ENCODE measurements at regions not wholly inside any gene's neighbourhood (a gene's known extent, or its start where the extent isn't known, plus 50 kb on each side); places are given as distances from the start of the nearest gene placed in this dataset.

- TF ChIP-seq CSDC2 (CRISPR knock-in tag; IDR thresholded peaks at IDR 0.05) (no peak), ZC3H10 (CRISPR knock-in tag; IDR thresholded peaks at IDR 0.05) (no peak), RARB (CRISPR knock-in tag; IDR thresholded peaks at IDR 0.05) (no peak), ZFP30 (CRISPR knock-in tag; IDR thresholded peaks at IDR 0.05) (no peak), GLIS3 (CRISPR knock-in tag; IDR thresholded peaks at IDR 0.05) (no peak)
- no peak for ATAC-seq
These were observed 1204.5 kb upstream of the ZEB2 start for GRCh38 chr2:145724311-145724898.

DNA sequence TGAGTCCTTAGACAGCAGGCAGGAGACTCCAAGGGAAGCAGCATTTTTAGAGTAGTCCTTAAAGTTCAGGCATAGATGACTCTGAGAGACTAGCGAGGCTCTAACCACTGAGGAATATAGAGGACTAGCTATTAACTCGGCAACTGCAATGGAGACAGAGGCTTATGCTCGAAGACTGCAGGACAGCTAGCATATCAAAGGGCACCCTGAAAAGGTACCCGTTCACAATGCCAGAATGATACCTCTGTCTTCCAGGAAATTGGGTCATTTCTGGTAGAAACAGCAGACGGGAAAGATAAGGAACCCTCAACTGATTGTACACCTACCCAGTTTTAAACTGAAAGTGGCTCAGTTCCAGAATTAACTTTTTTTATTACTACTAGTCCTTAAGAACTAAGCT is 1204.0 kb upstream of the ZEB2 start:
- no peak for ATAC-seq
- TF ChIP-seq ZFP3 (CRISPR knock-in tag; IDR thresholded peaks at IDR 0.05) (no peak), TOX (CRISPR knock-in tag; IDR thresholded peaks at IDR 0.05; ENCODE audit: borderline replicate concordance) (no peak), ZNF565 (CRISPR knock-in tag; conservative IDR thresholded peaks at IDR 0.05; ENCODE audit: low read depth) (no peak), BACH2 (CRISPR knock-in tag; IDR thresholded peaks at IDR 0.05; ENCODE audit: borderline replicate concordance) (no peak), RARB (CRISPR knock-in tag; IDR thresholded peaks at IDR 0.05) (no peak), ARNTL (CRISPR knock-in tag; IDR thresholded peaks at IDR 0.05; ENCODE audit: borderline replicate concordance, low read depth) (no peak), OSR1 (CRISPR knock-in tag; IDR thresholded peaks at IDR 0.05) (no peak), TSHZ2 (CRISPR knock-in tag; IDR thresholded peaks at IDR 0.05) (no peak), ISL1 (CRISPR knock-in tag; IDR thresholded peaks at IDR 0.05) (no peak), CSDC2 (CRISPR knock-in tag; IDR thresholded peaks at IDR 0.05) (no peak), CREB5 (CRISPR knock-in tag; IDR thresholded peaks at IDR 0.05; ENCODE audit: low read depth) (no peak), ZNF70 (CRISPR knock-in tag; IDR thresholded peaks at IDR 0.05) (no peak), ZC3H10 (CRISPR knock-in tag; IDR thresholded peaks at IDR 0.05) (no peak), GLIS3 (CRISPR knock-in tag; IDR thresholded peaks at IDR 0.05) (no peak), SNAI2 (CRISPR knock-in tag; IDR thresholded peaks at IDR 0.05) (no peak), PPARA (CRISPR knock-in tag; IDR thresholded peaks at IDR 0.05; ENCODE audit: borderline replicate concordance) (no peak), ESRRG (CRISPR knock-in tag; IDR thresholded peaks at IDR 0.05) (no peak)
- TF ChIP-seq, protein P1, sequence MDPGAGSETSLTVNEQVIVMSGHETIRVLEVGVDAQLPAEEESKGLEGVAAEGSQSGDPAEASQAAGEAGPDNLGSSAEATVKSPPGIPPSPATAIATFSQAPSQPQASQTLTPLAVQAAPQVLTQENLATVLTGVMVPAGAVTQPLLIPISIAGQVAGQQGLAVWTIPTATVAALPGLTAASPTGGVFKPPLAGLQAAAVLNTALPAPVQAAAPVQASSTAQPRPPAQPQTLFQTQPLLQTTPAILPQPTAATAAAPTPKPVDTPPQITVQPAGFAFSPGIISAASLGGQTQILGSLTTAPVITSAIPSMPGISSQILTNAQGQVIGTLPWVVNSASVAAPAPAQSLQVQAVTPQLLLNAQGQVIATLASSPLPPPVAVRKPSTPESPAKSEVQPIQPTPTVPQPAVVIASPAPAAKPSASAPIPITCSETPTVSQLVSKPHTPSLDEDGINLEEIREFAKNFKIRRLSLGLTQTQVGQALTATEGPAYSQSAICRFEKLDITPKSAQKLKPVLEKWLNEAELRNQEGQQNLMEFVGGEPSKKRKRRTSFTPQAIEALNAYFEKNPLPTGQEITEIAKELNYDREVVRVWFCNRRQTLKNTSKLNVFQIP (CRISPR knock-in tag; IDR thresholded peaks at IDR 0.05; ENCODE audit: borderline replicate concordance, low read depth): no peak
- TF ChIP-seq, protein P2, sequence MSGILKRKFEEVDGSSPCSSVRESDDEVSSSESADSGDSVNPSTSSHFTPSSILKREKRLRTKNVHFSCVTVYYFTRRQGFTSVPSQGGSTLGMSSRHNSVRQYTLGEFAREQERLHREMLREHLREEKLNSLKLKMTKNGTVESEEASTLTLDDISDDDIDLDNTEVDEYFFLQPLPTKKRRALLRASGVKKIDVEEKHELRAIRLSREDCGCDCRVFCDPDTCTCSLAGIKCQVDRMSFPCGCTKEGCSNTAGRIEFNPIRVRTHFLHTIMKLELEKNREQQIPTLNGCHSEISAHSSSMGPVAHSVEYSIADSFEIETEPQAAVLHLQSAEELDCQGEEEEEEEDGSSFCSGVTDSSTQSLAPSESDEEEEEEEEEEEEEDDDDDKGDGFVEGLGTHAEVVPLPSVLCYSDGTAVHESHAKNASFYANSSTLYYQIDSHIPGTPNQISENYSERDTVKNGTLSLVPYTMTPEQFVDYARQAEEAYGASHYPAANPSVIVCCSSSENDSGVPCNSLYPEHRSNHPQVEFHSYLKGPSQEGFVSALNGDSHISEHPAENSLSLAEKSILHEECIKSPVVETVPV (CRISPR knock-in tag; IDR thresholded peaks at IDR 0.05): no peak
- TF ChIP-seq, protein P3, sequence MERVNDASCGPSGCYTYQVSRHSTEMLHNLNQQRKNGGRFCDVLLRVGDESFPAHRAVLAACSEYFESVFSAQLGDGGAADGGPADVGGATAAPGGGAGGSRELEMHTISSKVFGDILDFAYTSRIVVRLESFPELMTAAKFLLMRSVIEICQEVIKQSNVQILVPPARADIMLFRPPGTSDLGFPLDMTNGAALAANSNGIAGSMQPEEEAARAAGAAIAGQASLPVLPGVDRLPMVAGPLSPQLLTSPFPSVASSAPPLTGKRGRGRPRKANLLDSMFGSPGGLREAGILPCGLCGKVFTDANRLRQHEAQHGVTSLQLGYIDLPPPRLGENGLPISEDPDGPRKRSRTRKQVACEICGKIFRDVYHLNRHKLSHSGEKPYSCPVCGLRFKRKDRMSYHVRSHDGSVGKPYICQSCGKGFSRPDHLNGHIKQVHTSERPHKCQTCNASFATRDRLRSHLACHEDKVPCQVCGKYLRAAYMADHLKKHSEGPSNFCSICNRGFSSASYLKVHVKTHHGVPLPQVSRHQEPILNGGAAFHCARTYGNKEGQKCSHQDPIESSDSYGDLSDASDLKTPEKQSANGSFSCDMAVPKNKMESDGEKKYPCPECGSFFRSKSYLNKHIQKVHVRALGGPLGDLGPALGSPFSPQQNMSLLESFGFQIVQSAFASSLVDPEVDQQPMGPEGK (CRISPR knock-in tag; IDR thresholded peaks at IDR 0.05; ENCODE audit: borderline replicate concordance): no peak

DNA sequence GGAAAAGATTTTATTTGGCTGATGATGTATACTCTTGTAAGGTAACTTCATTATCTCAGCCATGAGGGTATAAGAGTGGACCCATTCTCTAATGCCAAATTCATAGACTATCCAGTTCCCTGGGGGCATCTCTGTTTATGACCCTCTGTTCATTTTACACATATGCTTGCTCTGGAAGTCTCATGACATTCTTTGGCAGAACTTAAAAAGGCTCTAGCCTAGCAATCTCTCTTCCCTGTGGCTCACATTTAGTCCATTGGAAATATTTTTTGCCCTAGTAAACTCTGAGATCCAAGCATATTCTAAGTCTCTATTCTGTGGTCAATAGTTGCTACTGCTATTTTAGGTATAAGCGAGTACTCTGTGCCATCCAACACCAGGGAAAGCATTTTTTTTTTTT is 1201.8 kb upstream of the ZEB2 start:
- TF ChIP-seq, protein P1 (CRISPR knock-in tag; IDR thresholded peaks at IDR 0.05; ENCODE audit: borderline replicate concordance, low read depth): no peak
- TF ChIP-seq, protein P2 (CRISPR knock-in tag; IDR thresholded peaks at IDR 0.05): no peak
- TF ChIP-seq TOX (CRISPR knock-in tag; IDR thresholded peaks at IDR 0.05; ENCODE audit: borderline replicate concordance) (no peak), CSDC2 (CRISPR knock-in tag; IDR thresholded peaks at IDR 0.05) (no peak), ZFP30 (CRISPR knock-in tag; IDR thresholded peaks at IDR 0.05) (no peak), ZC3H10 (CRISPR knock-in tag; IDR thresholded peaks at IDR 0.05) (no peak), GLIS3 (CRISPR knock-in tag; IDR thresholded peaks at IDR 0.05) (no peak)
- TF ChIP-seq, protein P3 (CRISPR knock-in tag; IDR thresholded peaks at IDR 0.05; ENCODE audit: borderline replicate concordance): no peak
- no peak for ATAC-seq
